Gastroesophageal sphincter (tissue), 4 donors: ENCODE measurements at regions not wholly inside any gene's neighbourhood (a gene's known extent, or its start where the extent isn't known, plus 50 kb on each side); places are given as distances from the start of the nearest gene placed in this dataset.

Source experiments
- ATAC-seq: fragments of 150-250 bp; one replicate; pipeline ENCODE4 v1.9.1; 2016; ENCODE audit warnings: mild to moderate bottlenecking, moderate library complexity
- H3K27ac ChIP-seq, 4 donors: fragments of 200-600 bp; sonication (generic) in 3 of 4; 1 replicate in 3 of 4; 2 replicates in 1 of 4; pipeline ENCODE4 v1.5.1; 2016 to 2019
- H3K27me3 ChIP-seq: fragments of 200-600 bp; sonication (generic); one replicate; pipeline ENCODE4 v1.5.1; 2019
- H3K36me3 ChIP-seq, 2 donors: fragments of 200-600 bp; sonication (generic); one replicate each; pipeline ENCODE4 v1.5.1; 2019; ENCODE audit warnings: control low read depth in 1 of 2
- H3K4me1 ChIP-seq, 3 donors: fragments of 200-600 bp; sonication (generic); 1 replicate in 2 of 3; 2 replicates in 1 of 3; pipeline ENCODE4 v1.5.1; 2016 to 2019; ENCODE audit warnings: control low read depth in 2 of 3
- H3K4me3 ChIP-seq, 2 donors: fragments of 200-600 bp; sonication (generic); one replicate each; pipeline ENCODE4 v1.5.1; 2019; ENCODE audit warnings: mild to moderate bottlenecking in 1 of 2, moderate library complexity in 1 of 2
- H3K9me3 ChIP-seq, 3 donors: fragments of 200-600 bp; sonication (generic); one replicate each; pipeline ENCODE4 v1.5.1; 2017 to 2019; ENCODE audit warnings: control low read depth in 2 of 3
- CTCF ChIP-seq, 4 experiments: fragments of 200-600 bp in 2 of 4; fragments of 450-650 bp in 2 of 4; sonication (generic) in 1 of 4; IDR thresholded peaks; one replicate each; pipeline ENCODE4 v1.5.1; 2017 to 2019; ENCODE audit warnings: antibody characterized with exemption in 4 of 4, mild to moderate bottlenecking in 2 of 4, moderate library complexity in 2 of 4
- EP300 ChIP-seq: sonication (generic); formaldehyde crosslinking; IDR thresholded peaks from one replicate; pipeline ENCODE4 v1.6.1; 2017; ENCODE audit warnings: antibody characterized with exemption, mild to moderate bottlenecking
- POLR2A ChIP-seq, 2 donors: fragments of 450-650 bp; IDR thresholded peaks; one replicate each; pipeline ENCODE4 v1.6.1; 2017; ENCODE audit warnings: antibody characterized with exemption in 2 of 2, mild to moderate bottlenecking in 2 of 2, moderate library complexity in 1 of 2
- POLR2AphosphoS5 ChIP-seq: sonication (generic); formaldehyde crosslinking; IDR thresholded peaks from one replicate; pipeline ENCODE4 v1.6.1; 2017; ENCODE audit warnings: antibody characterized with exemption
- WGBS, 2 donors: methylation state at CpG; one replicate each; pipeline ENCODE4 v1.1.5; 2018; ENCODE audit warnings: low coverage in 1 of 2; 5-methylcytosine and 5-hydroxymethylcytosine counted together

- no peaks in the 10 kb centered on the region for H3K27me3 ChIP-seq
- no peak overlapping the region for H3K4me3 ChIP-seq
- H3K27ac ChIP-seq: no peak overlapping the region
- no peak for ATAC-seq
- no peaks in the 10 kb centered on the region for H3K36me3 ChIP-seq
- TF ChIP-seq CTCF (IDR thresholded peaks at IDR 0.05): no peak
- no peak for TF ChIP-seq POLR2A (IDR thresholded peaks at IDR 0.05)
- TF ChIP-seq POLR2AphosphoS5: no peak
- TF ChIP-seq EP300: no peak
- WGBS, 2 donors: 49 to 51% methylated on average over 2 of the region's 2 CpGs
- no peaks in the 10 kb centered on the region for H3K4me1 ChIP-seq
- no peaks in the 10 kb centered on the region for H3K9me3 ChIP-seq
These were observed 939.4 kb downstream of the BRINP3 start for GRCh38 chr1:189538271-189538670.

GRCh38 chr1:189550498-189550897 lies 927.2 kb downstream of the BRINP3 start:
- no peak for ATAC-seq
- no peaks in the 10 kb centered on the region for H3K27me3 ChIP-seq
- H3K9me3 ChIP-seq: peaks cover 0 to 2% (median 0%) of the 10 kb centered on the region in 3 donors
- H3K27ac ChIP-seq: no peak overlapping the region
- no peak overlapping the region for H3K4me3 ChIP-seq
- no peaks in the 10 kb centered on the region for H3K4me1 ChIP-seq
- no peaks in the 10 kb centered on the region for H3K36me3 ChIP-seq
- TF ChIP-seq POLR2AphosphoS5 (no peak), POLR2A (IDR thresholded peaks at IDR 0.05) (no peak), CTCF (IDR thresholded peaks at IDR 0.05) (no peak), EP300 (no peak)

- no peak overlapping the region for H3K4me3 ChIP-seq
- no peak for TF ChIP-seq POLR2AphosphoS5
- no peaks in the 10 kb centered on the region for H3K4me1 ChIP-seq
- 89 to 92% methylated on average over 3 to 4 of the region's 4 CpGs for WGBS, 2 donors
- peaks cover 0 to 8% (median 0%) of the 10 kb centered on the region in 3 donors for H3K9me3 ChIP-seq
- H3K27me3 ChIP-seq: no peaks in the 10 kb centered on the region
- H3K27ac ChIP-seq: no peak overlapping the region
- H3K36me3 ChIP-seq: no peaks in the 10 kb centered on the region
- no peak for ATAC-seq
These were observed 913.9 kb downstream of the BRINP3 start for GRCh38 chr1:189563784-189564183.

GRCh38 chr1:189567890-189568289 lies 909.8 kb downstream of the BRINP3 start:
- no peak for TF ChIP-seq POLR2AphosphoS5
- WGBS, 2 donors: 38% methylated on average over 1 of the region's 1 CpG
- Histone ChIP-seq H3K36me3 (no peaks in the 10 kb centered on the region), H3K27me3 (no peaks in the 10 kb centered on the region), H3K9me3 (no peaks in the 10 kb centered on the region), H3K4me1 (no peaks in the 10 kb centered on the region), H3K4me3 (no peak overlapping the region), H3K27ac (no peak overlapping the region)
- no peak for ATAC-seq

- no peak for TF ChIP-seq CTCF (IDR thresholded peaks at IDR 0.05)
- no peak for TF ChIP-seq POLR2AphosphoS5
- TF ChIP-seq POLR2A (IDR thresholded peaks at IDR 0.05): no peak
- no peak for TF ChIP-seq EP300
- H3K9me3 ChIP-seq: peaks cover 0 to 7% (median 0%) of the 10 kb centered on the region in 3 donors
- H3K4me3 ChIP-seq: no peak overlapping the region
- 42 to 50% methylated on average over 1 of the region's 1 CpG for WGBS, 2 donors
- H3K27ac ChIP-seq: no peak overlapping the region
- no peaks in the 10 kb centered on the region for H3K27me3 ChIP-seq
- no peaks in the 10 kb centered on the region for H3K4me1 ChIP-seq
- no peaks in the 10 kb centered on the region for H3K36me3 ChIP-seq
- no peak for ATAC-seq
These were observed 881.5 kb downstream of the BRINP3 start for GRCh38 chr1:189596197-189596596.

- H3K36me3 ChIP-seq: no peaks in the 10 kb centered on the region
- WGBS, 2 donors: 58 to 67% methylated on average over 3 of the region's 3 CpGs
These were observed 880.6 kb downstream of the BRINP3 start for GRCh38 chr1:189597083-189597482.

More at GRCh38 chr1:189597083-189597482, 880.6 kb downstream of the BRINP3 start:
- no peak for TF ChIP-seq POLR2A (IDR thresholded peaks at IDR 0.05)
- TF ChIP-seq EP300: no peak
- TF ChIP-seq POLR2AphosphoS5: no peak
- TF ChIP-seq CTCF (IDR thresholded peaks at IDR 0.05): no peak
- Histone ChIP-seq H3K4me3 (no peak overlapping the region), H3K9me3 (peaks cover 0 to 7% (median 0%) of the 10 kb centered on the region in 3 donors), H3K27me3 (no peaks in the 10 kb centered on the region), H3K4me1 (no peaks in the 10 kb centered on the region), H3K27ac (no peak overlapping the region)
- no peak for ATAC-seq
